HCT116 (cell line): ENCODE measurements at regions not wholly inside any gene's neighbourhood (a gene's known extent, or its start where the extent isn't known, plus 50 kb on each side); places are given as distances from the start of the nearest gene placed in this dataset.

Experiments used
- CEBPB ChIP-seq: IDR thresholded peaks from 2 replicates; pipeline ENCODE4 v1.6.1; 2012; ENCODE audit warnings: low read depth
- CTCF ChIP-seq, 3 experiments: fragments of 200-600 bp in 1 of 3; sonication (generic) in 1 of 3; IDR thresholded peaks in 2 of 3; conservative IDR thresholded peaks in 1 of 3; 2 replicates each; pipeline ENCODE4 v1.5.1; 2012 to 2017; ENCODE audit warnings: low read depth in 2 of 3, low read length in 2 of 3, antibody characterized with exemption in 1 of 3, borderline replicate concordance in 1 of 3, control low read depth in 1 of 3, mild to moderate bottlenecking in 1 of 3, mixed read lengths in 1 of 3, mixed run types in 1 of 3, moderate library complexity in 1 of 3; ENCODE audit not compliant: insufficient read depth in 1 of 3
- JUND ChIP-seq: IDR thresholded peaks from 2 replicates; pipeline ENCODE4 v1.6.1; 2012
- MAX ChIP-seq: IDR thresholded peaks from 2 replicates; pipeline ENCODE4 v1.6.1; 2012
- POLR2A ChIP-seq: IDR thresholded peaks from 2 replicates; pipeline ENCODE4 v1.7.0; 2011; ENCODE audit warnings: borderline replicate concordance; ENCODE audit not compliant: insufficient read depth, insufficient read length; ENCODE audit errors: extremely low read depth
- POLR2AphosphoS5 ChIP-seq: IDR thresholded peaks from 2 replicates; pipeline ENCODE4 v1.6.1; 2011; ENCODE audit warnings: mild to moderate bottlenecking, low read depth, low read length, moderate library complexity
- REST ChIP-seq: IDR thresholded peaks from 2 replicates; pipeline ENCODE4 v1.6.1; 2012; ENCODE audit warnings: low read depth
- SP1 ChIP-seq: IDR thresholded peaks from 2 replicates; pipeline ENCODE4 v1.6.1; 2012; ENCODE audit warnings: low read depth
- ZBTB33 ChIP-seq: IDR thresholded peaks from 2 replicates; pipeline ENCODE4 v1.6.1; 2011; ENCODE audit warnings: mild to moderate bottlenecking, low read length, moderate library complexity; ENCODE audit not compliant: insufficient replicate concordance; ENCODE audit errors: extremely low read depth
- ZNF274 ChIP-seq: fragments of 200-500 bp; sonication (Bioruptor generic); IDR thresholded peaks from 2 replicates; pipeline ENCODE4 v1.6.1; 2014; ENCODE audit warnings: mild to moderate bottlenecking, low read depth, low read length, inconsistent platforms

GRCh38 chr6:85068221-85068620, 303.8 kb upstream of the TBX18 start:
- TF ChIP-seq POLR2AphosphoS5: no peak
- TF ChIP-seq ZBTB33: no peak
- no peak for TF ChIP-seq CTCF (IDR thresholded peaks at IDR 0.05 in 2 of 3, conservative IDR thresholded peaks at IDR 0.05 in 1 of 3; ENCODE audit: borderline replicate concordance in 1 of 3, insufficient read depth in 1 of 3, low read depth in 2 of 3, low read length in 2 of 3)
- no peak; the same call in 1 of the 2 replicates for TF ChIP-seq JUND
- TF ChIP-seq MAX: no peak
- no peak for TF ChIP-seq REST
- no peak for TF ChIP-seq POLR2A
- TF ChIP-seq CEBPB: no peak
- TF ChIP-seq SP1: no peak
- TF ChIP-seq ZNF274: no peak
